Endothelial cell of umbilical vein (primary cell): ENCODE measurements at regions not wholly inside any gene's neighbourhood (a gene's known extent, or its start where the extent isn't known, plus 50 kb on each side); places are given as distances from the start of the nearest gene placed in this dataset.

Source experiments
- BruUV-seq: library from RNA; stranded (reverse); fragments of 400-500 nt; replicated peaks from 2 replicates; lab custom pipeline; 2021; lab: Mats Ljungman, UMichigan
- CTCF ChIA-PET: fragments of 300-600, 350-600 bp; sonication (Branson Sonifier 250); formaldehyde crosslinking; loops from one replicate; lab custom pipeline; 2021; ENCODE audit warnings: antibody characterized with exemption, inconsistent platforms; lab: Charles Lee
- POLR2A ChIA-PET: fragments of 300-600, 350-600 bp; sonication (Branson Sonifier 250); formaldehyde crosslinking; loops from one replicate; lab custom pipeline; 2021; ENCODE audit warnings: antibody characterized with exemption, inconsistent platforms; lab: Charles Lee
- DNase-seq: peaks from one replicate; pipeline ENCODE4 v3.0.0-alpha.2; 2011; ENCODE audit warnings: low read depth, low spot score
- FAIRE-seq: peaks from 2 replicates; lab custom pipeline; 2011; peaks lifted over from hg19 to GRCh38; lab: Jason Lieb, UNC
- H2AFZ ChIP-seq: 2 replicates; pipeline ENCODE4 v1.6.0; 2012; ENCODE audit warnings: low read depth, low read length, control low read depth, inconsistent platforms
- H3K27ac ChIP-seq: 2 replicates; pipeline ENCODE4 v1.5.1; 2011; ENCODE audit warnings: low read depth, mild to moderate bottlenecking, control low read depth, low read length, moderate library complexity; ENCODE audit not compliant: insufficient read depth
- H3K27me3 ChIP-seq, 2 experiments: 2 replicates each; pipeline versions ENCODE4 v1.6.0 to v1.6.1; 2011; ENCODE audit warnings: low read length in 2 of 2, mixed read lengths in 1 of 2; ENCODE audit not compliant: control insufficient read depth in 2 of 2, insufficient read depth in 2 of 2
- H3K36me3 ChIP-seq, 2 experiments: 2 replicates in 1 of 2; 3 replicates in 1 of 2; pipeline ENCODE4 v1.5.1; 2011; ENCODE audit warnings: low read length in 2 of 2, mild to moderate bottlenecking in 1 of 2, moderate library complexity in 1 of 2; ENCODE audit not compliant: control insufficient read depth in 2 of 2, insufficient read depth in 2 of 2; ENCODE audit errors: extremely low read depth in 1 of 2
- H3K4me1 ChIP-seq: 3 replicates; pipeline ENCODE4 v1.5.1; 2011; ENCODE audit warnings: mild to moderate bottlenecking, low read length; ENCODE audit not compliant: control insufficient read depth, insufficient read depth; ENCODE audit errors: extremely low read depth
- H3K4me2 ChIP-seq: 2 replicates; pipeline ENCODE4 v1.6.1; 2011; ENCODE audit warnings: low read length, control low read depth, mixed read lengths; ENCODE audit not compliant: insufficient read depth
- H3K4me3 ChIP-seq, 3 experiments: fragments of 200-600 bp in 1 of 3; sonication (generic), shearing (Covaris generic) in 1 of 3; replicated peaks in 1 of 3; 2 replicates each; pipeline ENCODE4 v1.5.1; 2011 to 2016; ENCODE audit warnings: control low read depth in 3 of 3, low read length in 3 of 3, mild to moderate bottlenecking in 2 of 3, inconsistent platforms in 1 of 3, low read depth in 1 of 3, moderate library complexity in 1 of 3; ENCODE audit not compliant: insufficient read depth in 1 of 3
- H3K79me2 ChIP-seq: 2 replicates; pipeline ENCODE4 v1.6.0; 2012; ENCODE audit warnings: low read length, inconsistent platforms; ENCODE audit not compliant: control insufficient read depth, insufficient read depth
- H3K9ac ChIP-seq: replicated peaks from 2 replicates; pipeline ENCODE3; 2011; ENCODE audit warnings: low read length, control low read depth; ENCODE audit not compliant: insufficient read depth; ENCODE audit errors: extremely low read depth
- H3K9me1 ChIP-seq: replicated peaks from 3 replicates; pipeline ENCODE4 v1.6.0; 2011; ENCODE audit warnings: mild to moderate bottlenecking, low read length; ENCODE audit not compliant: control insufficient read depth, insufficient read depth; ENCODE audit errors: extremely low read depth
- H3K9me3 ChIP-seq: replicated peaks from 2 replicates; pipeline ENCODE4 v1.5.1; 2012; ENCODE audit warnings: low read length, inconsistent platforms; ENCODE audit not compliant: control insufficient read depth, insufficient read depth
- H4K20me1 ChIP-seq: replicated peaks from 2 replicates; pipeline ENCODE3; 2011; ENCODE audit warnings: mild to moderate bottlenecking, low read length; ENCODE audit not compliant: control insufficient read depth, insufficient read depth; ENCODE audit errors: extremely low read depth
- CTCF ChIP-seq, 2 donors: IDR thresholded peaks; 1 replicate in 1 of 2; 2 replicates in 1 of 2; pipeline ENCODE4 v1.5.1; 2011; ENCODE audit warnings: low read length in 2 of 2, mild to moderate bottlenecking in 2 of 2, moderate library complexity in 2 of 2, control low read depth in 1 of 2, inconsistent platforms in 1 of 2, low read depth in 1 of 2; ENCODE audit not compliant: insufficient read depth in 1 of 2; ENCODE audit errors: extremely low read depth in 1 of 2
- EZH2 ChIP-seq: IDR thresholded peaks from 2 replicates; pipeline ENCODE4 v1.6.1; 2012; ENCODE audit warnings: borderline replicate concordance, low read depth, mild to moderate bottlenecking, moderate library complexity, low read length, inconsistent platforms; ENCODE audit not compliant: severe bottlenecking
- FOS ChIP-seq: IDR thresholded peaks from 2 replicates; pipeline ENCODE4 v1.6.1; 2011; ENCODE audit warnings: mild to moderate bottlenecking, low read length, moderate library complexity, borderline replicate concordance; ENCODE audit not compliant: insufficient read depth
- GATA2 ChIP-seq: IDR thresholded peaks from 2 replicates; pipeline ENCODE4 v1.7.0; 2011; ENCODE audit warnings: low read depth, mild to moderate bottlenecking, moderate library complexity, mixed read lengths, low read length; ENCODE audit not compliant: insufficient read length, insufficient read depth
- JUN ChIP-seq: IDR thresholded peaks from 2 replicates; pipeline ENCODE4 v1.6.1; 2011; ENCODE audit warnings: borderline replicate concordance, low read depth; ENCODE audit not compliant: insufficient read length, insufficient read depth
- MAX ChIP-seq: IDR thresholded peaks from 2 replicates; pipeline ENCODE4 v1.6.1; 2011; ENCODE audit not compliant: insufficient read depth, insufficient read length
- MYC ChIP-seq: IDR thresholded peaks from one replicate; pipeline ENCODE4 v1.6.1; 2011; ENCODE audit warnings: mild to moderate bottlenecking, low read depth, low read length
- POLR2A ChIP-seq: IDR thresholded peaks from 2 replicates; pipeline ENCODE4 v1.6.1; 2012; ENCODE audit warnings: low read depth, mild to moderate bottlenecking, control low read depth, low read length
- POLR2AphosphoS5 ChIP-seq: IDR thresholded peaks from 2 replicates; pipeline ENCODE4 v1.6.1; 2012; ENCODE audit warnings: low read depth, mild to moderate bottlenecking, control low read depth, low read length, moderate library complexity; ENCODE audit not compliant: insufficient read depth
- dilution Hi-C: fragments of 300-500 bp; cut with MboI; formaldehyde crosslinking; loops from one replicate; pipeline ENCODE4 v1.15.0; 2019; ENCODE audit warnings: low sequenced_read_pairs; ENCODE audit not compliant: extremely low pct_ligation_motif_present
- intact Hi-C: fragments of 100-400 bp; cut with micrococcal nuclease; formaldehyde crosslinking; loops from one replicate; pipeline ENCODE4 v1.10.0; 2022

- DNase-seq (peak; percentile 9), FAIRE-seq (no peak)
- H3K27me3 ChIP-seq: no peaks in the 10 kb centered on the region
- no peak overlapping the region for H3K4me2 ChIP-seq
- ChIA-PET CTCF (no interaction called here), POLR2A (no interaction called here)
- no TSS peak for BruUV-seq
- no peaks in the 10 kb centered on the region for H3K4me1 ChIP-seq
- H4K20me1 ChIP-seq: no peaks in the 10 kb centered on the region
- H3K4me3 ChIP-seq: no peak overlapping the region
- H3K79me2 ChIP-seq: no peaks in the 10 kb centered on the region
- H3K9ac ChIP-seq: no peak overlapping the region
- TF ChIP-seq POLR2AphosphoS5 (no peak), MAX (no peak), MYC (no peak), JUN (no peak), POLR2A (no peak), CTCF (IDR thresholded peaks at IDR 0.05; ENCODE audit: extremely low read depth in 1 of 2, insufficient read depth in 1 of 2, low read depth in 1 of 2, low read length in 2 of 2) (no peak), EZH2 (no peak)
- H3K9me3 ChIP-seq: no peaks in the 10 kb centered on the region
- dilution Hi-C loops: no loop called here
- intact Hi-C loops: no loop called here
- H3K27ac ChIP-seq: no peak overlapping the region
- H3K36me3 ChIP-seq: no peaks in the 10 kb centered on the region
- no peak overlapping the region for H2AFZ ChIP-seq
- H3K9me1 ChIP-seq: no peaks in the 10 kb centered on the region
Measured at GRCh38 chr7:110105307-110105706, 985.6 kb upstream of the LRRN3 start.

GRCh38 chr7:110105840-110106239 lies 985.1 kb upstream of the LRRN3 start:
- CTCF ChIA-PET: no interaction called here
- dilution Hi-C loops: no loop called here

More at GRCh38 chr7:110105840-110106239, 985.1 kb upstream of the LRRN3 start:
- TF ChIP-seq CTCF (IDR thresholded peaks at IDR 0.05; ENCODE audit: extremely low read depth in 1 of 2, insufficient read depth in 1 of 2, low read depth in 1 of 2, low read length in 2 of 2) (no peak), GATA2 (no peak), MAX (no peak), EZH2 (no peak), FOS (no peak), JUN (no peak), POLR2AphosphoS5 (no peak), POLR2A (no peak), MYC (no peak)
- Histone ChIP-seq H3K9me3 (no peaks in the 10 kb centered on the region), H3K27ac (no peak overlapping the region), H3K79me2 (no peaks in the 10 kb centered on the region), H3K4me2 (no peak overlapping the region), H3K27me3 (no peaks in the 10 kb centered on the region), H3K9ac (no peak overlapping the region), H4K20me1 (no peaks in the 10 kb centered on the region), H2AFZ (no peak overlapping the region), H3K4me3 (no peak overlapping the region), H3K9me1 (no peaks in the 10 kb centered on the region), H3K36me3 (no peaks in the 10 kb centered on the region), H3K4me1 (no peaks in the 10 kb centered on the region)
- POLR2A ChIA-PET: no interaction called here
- FAIRE-seq: no peak
- intact Hi-C loops: no loop called here
- no TSS peak for BruUV-seq
- DNase-seq: no peak
